MM.1S (cell line): ENCODE measurements at regions not wholly inside any gene's neighbourhood (a gene's known extent, or its start where the extent isn't known, plus 50 kb on each side); places are given as distances from the start of the nearest gene placed in this dataset.

Experiments used
- DNase-seq: peaks from one replicate; pipeline ENCODE4 v3.0.0-alpha.2; 2015
- H2AFZ ChIP-seq: fragments of 300-600 bp; sonication (generic); 2 replicates; pipeline ENCODE4 v1.6.0; 2016; ENCODE audit warnings: antibody characterized with exemption, low read length
- H3F3A ChIP-seq: fragments of 300-600 bp; sonication (generic); 2 replicates; pipeline ENCODE4 v1.6.1; 2016; ENCODE audit warnings: mild to moderate bottlenecking, antibody characterized with exemption, low read length, moderate library complexity, mixed read lengths; ENCODE audit not compliant: insufficient read depth
- H3K27ac ChIP-seq: fragments of 300-600 bp; sonication (generic); 2 replicates; pipeline ENCODE4 v1.5.1; 2016; ENCODE audit warnings: mild to moderate bottlenecking, low read length
- H3K27me3 ChIP-seq: fragments of 300-600 bp; sonication (generic); replicated peaks from 2 replicates; pipeline ENCODE4 v1.6.0; 2016; ENCODE audit warnings: low read length; ENCODE audit not compliant: insufficient read depth
- H3K36me3 ChIP-seq: fragments of 300-600 bp; sonication (generic); replicated peaks from 2 replicates; pipeline ENCODE4 v1.6.1; 2016; ENCODE audit warnings: mild to moderate bottlenecking, low read length, mixed read lengths; ENCODE audit not compliant: insufficient read depth
- H3K4me1 ChIP-seq: fragments of 300-600 bp; sonication (generic); 2 replicates; pipeline ENCODE4 v1.6.1; 2016; ENCODE audit warnings: low read length, mixed read lengths
- H3K4me2 ChIP-seq: fragments of 300-600 bp; sonication (generic); 2 replicates; pipeline ENCODE4 v1.6.0; 2016; ENCODE audit warnings: low read depth, low read length
- H3K4me3 ChIP-seq: fragments of 300-600 bp; sonication (generic); 2 replicates; pipeline ENCODE4 v1.5.1; 2016; ENCODE audit warnings: low read length, mixed read lengths
- H3K79me2 ChIP-seq: fragments of 300-600 bp; sonication (generic); 2 replicates; pipeline ENCODE4 v1.6.1; 2016; ENCODE audit warnings: mixed run types, low read length, mixed read lengths
- H3K9ac ChIP-seq: fragments of 300-600 bp; sonication (generic); 2 replicates; pipeline ENCODE4 v1.6.1; 2016; ENCODE audit warnings: low read length, mixed read lengths
- H3K9me2 ChIP-seq: fragments of 300-600 bp; sonication (generic); replicated peaks from 2 replicates; pipeline ENCODE4 v1.6.1; 2016; ENCODE audit warnings: mild to moderate bottlenecking, low read length, mixed read lengths; ENCODE audit not compliant: insufficient read depth
- H3K9me3 ChIP-seq: fragments of 300-600 bp; sonication (generic); replicated peaks from 2 replicates; pipeline ENCODE4 v1.6.1; 2016; ENCODE audit warnings: mild to moderate bottlenecking, low read length, mixed read lengths; ENCODE audit not compliant: insufficient read depth
- H4K20me1 ChIP-seq: fragments of 300-600 bp; sonication (generic); 2 replicates; pipeline ENCODE4 v1.6.1; 2016; ENCODE audit warnings: mild to moderate bottlenecking, low read length, moderate library complexity, mixed read lengths; ENCODE audit not compliant: insufficient read depth
- EZH2 ChIP-seq: fragments of 300-600 bp; sonication (generic); optimal IDR thresholded peaks from 2 replicates; pipeline ENCODE3; 2017; ENCODE audit warnings: low read depth, mild to moderate bottlenecking, antibody characterized with exemption, low read length, mixed read lengths
- EZH2phosphoT487 ChIP-seq: fragments of 300-600 bp; sonication (generic); IDR thresholded peaks from 2 replicates; pipeline ENCODE4 v1.6.1; 2018; ENCODE audit warnings: antibody characterized with exemption, low read length
- TF ChIP-seq, protein P1 (sequence below): fragments of 300-600 bp; sonication (generic); IDR thresholded peaks from 2 replicates; pipeline ENCODE4 v1.5.1; 2016; ENCODE audit warnings: antibody characterized with exemption, low read length, mixed read lengths

GRCh38 chr15:24763891-24764290, 88.3 kb downstream of the NPAP1 start:
- Histone ChIP-seq H2AFZ (no peak overlapping the region), H4K20me1 (no peaks in the 10 kb centered on the region), H3K4me2 (peak overlapping the region; percentile 49; the same call in 1 of the 2 replicates), H3K9me2 (no peaks in the 10 kb centered on the region), H3F3A (peaks cover 18% of the 10 kb centered on the region), H3K27me3 (peaks cover 18% of the 10 kb centered on the region; the same call in 1 of the 2 replicates), H3K9me3 (no peaks in the 10 kb centered on the region), H3K9ac (no peak overlapping the region), H3K79me2 (no peaks in the 10 kb centered on the region), H3K4me3 (no peak overlapping the region), H3K36me3 (no peaks in the 10 kb centered on the region), H3K4me1 (peaks cover 14% of the 10 kb centered on the region), H3K27ac (peak overlapping the region; percentile 80; the same call in 1 of the 2 replicates)
- no peak for DNase-seq
- TF ChIP-seq, protein P1, sequence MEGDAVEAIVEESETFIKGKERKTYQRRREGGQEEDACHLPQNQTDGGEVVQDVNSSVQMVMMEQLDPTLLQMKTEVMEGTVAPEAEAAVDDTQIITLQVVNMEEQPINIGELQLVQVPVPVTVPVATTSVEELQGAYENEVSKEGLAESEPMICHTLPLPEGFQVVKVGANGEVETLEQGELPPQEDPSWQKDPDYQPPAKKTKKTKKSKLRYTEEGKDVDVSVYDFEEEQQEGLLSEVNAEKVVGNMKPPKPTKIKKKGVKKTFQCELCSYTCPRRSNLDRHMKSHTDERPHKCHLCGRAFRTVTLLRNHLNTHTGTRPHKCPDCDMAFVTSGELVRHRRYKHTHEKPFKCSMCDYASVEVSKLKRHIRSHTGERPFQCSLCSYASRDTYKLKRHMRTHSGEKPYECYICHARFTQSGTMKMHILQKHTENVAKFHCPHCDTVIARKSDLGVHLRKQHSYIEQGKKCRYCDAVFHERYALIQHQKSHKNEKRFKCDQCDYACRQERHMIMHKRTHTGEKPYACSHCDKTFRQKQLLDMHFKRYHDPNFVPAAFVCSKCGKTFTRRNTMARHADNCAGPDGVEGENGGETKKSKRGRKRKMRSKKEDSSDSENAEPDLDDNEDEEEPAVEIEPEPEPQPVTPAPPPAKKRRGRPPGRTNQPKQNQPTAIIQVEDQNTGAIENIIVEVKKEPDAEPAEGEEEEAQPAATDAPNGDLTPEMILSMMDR, result no peak
- TF ChIP-seq EZH2phosphoT487, result no peak
- TF ChIP-seq EZH2, result no peak

GRCh38 chr15:24764375-24765171, 89.0 kb downstream of the NPAP1 start:
- no peaks in the 10 kb centered on the region for H4K20me1 ChIP-seq
- peak overlapping the region; percentile 23; the same call in 1 of the 2 replicates for H3K4me3 ChIP-seq
- H3F3A ChIP-seq, result peaks cover 18% of the 10 kb centered on the region
- H3K79me2 ChIP-seq, result no peaks in the 10 kb centered on the region
- H3K9me3 ChIP-seq, result no peaks in the 10 kb centered on the region
- H3K9ac ChIP-seq, result 0 out of 2 replicates have a peak overlapping the region, but pooled peaks have one; percentile 8
- DNase-seq, result peak; percentile 92
- H3K27me3 ChIP-seq, result peaks cover 18% of the 10 kb centered on the region; the same call in 1 of the 2 replicates
- H3K4me2 ChIP-seq, result peak overlapping the region; percentile 66
- peaks cover 14% of the 10 kb centered on the region for H3K4me1 ChIP-seq
- H2AFZ ChIP-seq, result no peak overlapping the region
- H3K27ac ChIP-seq, result peak overlapping the region; percentile 80
- TF ChIP-seq, protein P1, result peak; percentile 25; the same call in 1 of the 2 replicates
- no peak for TF ChIP-seq EZH2phosphoT487
- H3K36me3 ChIP-seq, result no peaks in the 10 kb centered on the region
- no peaks in the 10 kb centered on the region for H3K9me2 ChIP-seq

- H3K4me2 ChIP-seq, result no peak overlapping the region
- no peaks in the 10 kb centered on the region for H3K9me3 ChIP-seq
- H3K9ac ChIP-seq, result no peak overlapping the region
- peaks cover 14% of the 10 kb centered on the region for H3K4me1 ChIP-seq
- H3K9me2 ChIP-seq, result no peaks in the 10 kb centered on the region
- no peaks in the 10 kb centered on the region for H3K36me3 ChIP-seq
- no peaks in the 10 kb centered on the region for H4K20me1 ChIP-seq
- H3K27ac ChIP-seq, result no peak overlapping the region
- peaks cover 18% of the 10 kb centered on the region for H3F3A ChIP-seq
- H3K79me2 ChIP-seq, result no peaks in the 10 kb centered on the region
- H2AFZ ChIP-seq, result no peak overlapping the region
- H3K27me3 ChIP-seq, result peaks cover 18% of the 10 kb centered on the region; the same call in 1 of the 2 replicates
- DNase-seq, result no peak
- TF ChIP-seq EZH2 (no peak), EZH2phosphoT487 (no peak)
- TF ChIP-seq, protein P1, result no peak
- no peak overlapping the region for H3K4me3 ChIP-seq
Measured at GRCh38 chr15:24766511-24767133, 91.0 kb downstream of the NPAP1 start.
